Liver (tissue), 8 donors: ENCODE measurements at regions not wholly inside any gene's neighbourhood (a gene's known extent, or its start where the extent isn't known, plus 50 kb on each side); places are given as distances from the start of the nearest gene placed in this dataset.

Source experiments
- DNase-seq: peaks from one replicate; pipeline ENCODE4 v3.0.0-alpha.2; 2017; ENCODE audit warnings: low spot score
- H3K27ac ChIP-seq, 2 donors: one replicate each; pipeline ENCODE4 v1.7.0; 2013; ENCODE audit warnings: inconsistent platforms in 2 of 2, low read length in 2 of 2, control low read depth in 1 of 2, low read depth in 1 of 2, mild to moderate bottlenecking in 1 of 2
- H3K27me3 ChIP-seq, 4 donors: one replicate each; pipeline versions ENCODE4 v1.6.1 to v1.7.0; 2013; ENCODE audit warnings: low read length in 3 of 4, inconsistent platforms in 1 of 4, mild to moderate bottlenecking in 1 of 4, moderate library complexity in 1 of 4; ENCODE audit not compliant: control insufficient read depth in 4 of 4, insufficient read depth in 4 of 4
- H3K36me3 ChIP-seq, 4 donors: one replicate each; pipeline versions ENCODE4 v1.6.1 to v1.7.0; 2013; ENCODE audit warnings: low read length in 3 of 4, mild to moderate bottlenecking in 3 of 4, low read depth in 1 of 4, moderate library complexity in 1 of 4; ENCODE audit not compliant: control insufficient read depth in 4 of 4, insufficient read depth in 3 of 4
- H3K4me1 ChIP-seq, 4 donors: one replicate each; pipeline versions ENCODE4 v1.6.1 to v1.7.0; 2013; ENCODE audit warnings: low read length in 3 of 4, mild to moderate bottlenecking in 3 of 4, moderate library complexity in 1 of 4; ENCODE audit not compliant: control insufficient read depth in 4 of 4, insufficient read depth in 4 of 4
- H3K4me3 ChIP-seq, 3 donors: one replicate each; pipeline versions ENCODE4 v1.6.1 to v1.7.0; 2013; ENCODE audit warnings: low read length in 3 of 3, control low read depth in 1 of 3, low read depth in 1 of 3, mild to moderate bottlenecking in 1 of 3
- H3K9ac ChIP-seq, 2 donors: one replicate each; pipeline ENCODE4 v1.7.0; 2013; ENCODE audit warnings: low read length in 2 of 2, mild to moderate bottlenecking in 2 of 2, moderate library complexity in 2 of 2, control low read depth in 1 of 2, low read depth in 1 of 2
- H3K9me3 ChIP-seq, 4 donors: one replicate each; pipeline versions ENCODE4 v1.6.1 to v1.7.0; 2013; ENCODE audit warnings: low read length in 3 of 4; ENCODE audit not compliant: control insufficient read depth in 4 of 4
- ATF3 ChIP-seq: IDR thresholded peaks from 2 replicates; pipeline ENCODE4 v1.6.1; 2016; ENCODE audit warnings: antibody characterized with exemption
- CTCF ChIP-seq: fragments of 150-350 bp; IDR thresholded peaks from 2 replicates; pipeline ENCODE4 v1.5.1; 2017; ENCODE audit warnings: improper control_type of control experiment, low read depth, low read length; ENCODE audit not compliant: missing input control
- EGR1 ChIP-seq, 2 donors: IDR thresholded peaks; 2 replicates each; pipeline ENCODE4 v1.6.1; 2016 to 2018; ENCODE audit warnings: antibody characterized with exemption in 2 of 2, low read depth in 2 of 2
- FOXA1 ChIP-seq: IDR thresholded peaks from 2 replicates; pipeline ENCODE4 v1.6.1; 2016; ENCODE audit warnings: antibody characterized with exemption
- FOXA2 ChIP-seq: IDR thresholded peaks from 2 replicates; pipeline ENCODE4 v1.6.1; 2016; ENCODE audit warnings: antibody characterized with exemption
- GABPA ChIP-seq, 2 donors: IDR thresholded peaks in 1 of 2; conservative IDR thresholded peaks in 1 of 2; 2 replicates each; pipeline ENCODE4 v1.6.1; 2016; ENCODE audit warnings: antibody characterized with exemption in 2 of 2, mild to moderate bottlenecking in 1 of 2, moderate library complexity in 1 of 2
- HNF4A ChIP-seq, 2 donors: conservative IDR thresholded peaks; 2 replicates each; pipeline ENCODE4 v1.6.1; 2016; ENCODE audit warnings: antibody characterized with exemption in 2 of 2, mild to moderate bottlenecking in 2 of 2
- HNF4G ChIP-seq: IDR thresholded peaks from 2 replicates; pipeline ENCODE4 v1.6.1; 2016; ENCODE audit warnings: antibody characterized with exemption
- JUND ChIP-seq, 2 donors: IDR thresholded peaks; 2 replicates each; pipeline ENCODE4 v1.6.1; 2016; ENCODE audit warnings: antibody characterized with exemption in 2 of 2
- NR2F2 ChIP-seq: IDR thresholded peaks from 2 replicates; pipeline ENCODE4 v1.6.1; 2016; ENCODE audit warnings: antibody characterized with exemption
- RAD21 ChIP-seq, 2 donors: IDR thresholded peaks; 2 replicates each; pipeline ENCODE4 v1.6.1; 2016; ENCODE audit warnings: antibody characterized with exemption in 2 of 2, mild to moderate bottlenecking in 2 of 2
- REST ChIP-seq: IDR thresholded peaks from 2 replicates; pipeline ENCODE4 v1.6.1; 2016; ENCODE audit warnings: antibody characterized with exemption, mild to moderate bottlenecking
- RXRA ChIP-seq, 2 donors: IDR thresholded peaks; 2 replicates each; pipeline ENCODE4 v1.6.1; 2017 to 2018; ENCODE audit warnings: antibody characterized with exemption in 2 of 2, mild to moderate bottlenecking in 1 of 2
- SP1 ChIP-seq: IDR thresholded peaks from 2 replicates; pipeline ENCODE4 v1.6.1; 2018; ENCODE audit warnings: antibody characterized with exemption, mild to moderate bottlenecking
- TAF1 ChIP-seq: conservative IDR thresholded peaks from 2 replicates; pipeline ENCODE4 v1.6.1; 2016; ENCODE audit warnings: antibody characterized with exemption, mild to moderate bottlenecking
- YY1 ChIP-seq: IDR thresholded peaks from 2 replicates; pipeline ENCODE4 v1.6.1; 2016; ENCODE audit warnings: antibody characterized with exemption, mild to moderate bottlenecking
- WGBS: extraction: QIAGEN DNeasy Blood & Tissue Kit; methylation state at CpG from one replicate; pipeline ENCODE4 v1.1.7; 2013; 5-methylcytosine and 5-hydroxymethylcytosine counted together
- TF ChIP-seq, protein P1 (sequence below): IDR thresholded peaks from 2 replicates; pipeline ENCODE4 v1.6.1; 2016; ENCODE audit warnings: antibody characterized with exemption
- TF ChIP-seq, protein P2 (sequence below): IDR thresholded peaks from 2 replicates; pipeline ENCODE4 v1.6.1; 2016; ENCODE audit warnings: antibody characterized with exemption
- donor health status: healthy.
- donor health status: healthy.
- donor health status: healthy.
- donor health status: healthy.
- donor health status: healthy.

DNA sequence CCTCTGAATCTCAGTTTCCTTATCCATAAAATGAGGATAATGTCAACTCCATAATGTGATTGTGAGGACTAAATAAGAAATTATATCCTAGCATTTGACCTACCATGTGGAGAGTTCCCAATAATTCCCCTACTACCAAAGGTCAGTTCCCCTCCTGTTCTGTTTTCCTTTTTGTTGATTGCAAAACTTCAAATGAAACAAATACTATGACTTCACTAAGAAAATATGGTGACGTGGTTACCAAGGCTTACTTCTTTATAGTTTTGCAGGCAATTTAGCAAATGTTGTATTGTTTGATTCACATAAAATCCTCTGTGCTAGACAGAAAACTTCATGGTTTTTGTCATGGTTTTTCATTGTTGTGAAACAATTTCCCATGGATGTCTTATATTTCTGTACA is 153.8 kb upstream of the RORA start (continued):
- peak; percentile 44 for TF ChIP-seq YY1
- peak; percentile 53 for TF ChIP-seq FOXA2

- Histone ChIP-seq H3K4me1 (peaks cover 2 to 12% (median 8%) of the 10 kb centered on the region in 4 donors), H3K9ac (no peak overlapping the region)
- no peak for DNase-seq
Measured at GRCh38 chr15:61381501-61381900, 152.4 kb upstream of the RORA start.

More at GRCh38 chr15:61381501-61381900, 152.4 kb upstream of the RORA start:
- TF ChIP-seq RXRA (IDR thresholded peaks at IDR 0.05), result no peak
- TF ChIP-seq, protein P1, sequence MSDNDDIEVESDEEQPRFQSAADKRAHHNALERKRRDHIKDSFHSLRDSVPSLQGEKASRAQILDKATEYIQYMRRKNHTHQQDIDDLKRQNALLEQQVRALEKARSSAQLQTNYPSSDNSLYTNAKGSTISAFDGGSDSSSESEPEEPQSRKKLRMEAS, result no peak
- TF ChIP-seq JUND (IDR thresholded peaks at IDR 0.05), result no peak
- no peak for TF ChIP-seq REST
- TF ChIP-seq YY1, result no peak
- no peak for TF ChIP-seq HNF4A (conservative IDR thresholded peaks at IDR 0.05)
- no peak for TF ChIP-seq ATF3
- no peak for TF ChIP-seq CTCF
- TF ChIP-seq, protein P2, sequence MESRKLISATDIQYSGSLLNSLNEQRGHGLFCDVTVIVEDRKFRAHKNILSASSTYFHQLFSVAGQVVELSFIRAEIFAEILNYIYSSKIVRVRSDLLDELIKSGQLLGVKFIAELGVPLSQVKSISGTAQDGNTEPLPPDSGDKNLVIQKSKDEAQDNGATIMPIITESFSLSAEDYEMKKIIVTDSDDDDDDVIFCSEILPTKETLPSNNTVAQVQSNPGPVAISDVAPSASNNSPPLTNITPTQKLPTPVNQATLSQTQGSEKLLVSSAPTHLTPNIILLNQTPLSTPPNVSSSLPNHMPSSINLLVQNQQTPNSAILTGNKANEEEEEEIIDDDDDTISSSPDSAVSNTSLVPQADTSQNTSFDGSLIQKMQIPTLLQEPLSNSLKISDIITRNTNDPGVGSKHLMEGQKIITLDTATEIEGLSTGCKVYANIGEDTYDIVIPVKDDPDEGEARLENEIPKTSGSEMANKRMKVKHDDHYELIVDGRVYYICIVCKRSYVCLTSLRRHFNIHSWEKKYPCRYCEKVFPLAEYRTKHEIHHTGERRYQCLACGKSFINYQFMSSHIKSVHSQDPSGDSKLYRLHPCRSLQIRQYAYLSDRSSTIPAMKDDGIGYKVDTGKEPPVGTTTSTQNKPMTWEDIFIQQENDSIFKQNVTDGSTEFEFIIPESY, result no peak
- TF ChIP-seq NR2F2, result no peak
- no peak for TF ChIP-seq RAD21 (IDR thresholded peaks at IDR 0.05)
- no peak for TF ChIP-seq SP1
- no peak for TF ChIP-seq EGR1 (IDR thresholded peaks at IDR 0.05; ENCODE audit: low read depth in 2 of 2)
- TF ChIP-seq TAF1, result no peak
- no peak for TF ChIP-seq GABPA (IDR thresholded peaks at IDR 0.05 in 1 of 2, conservative IDR thresholded peaks at IDR 0.05 in 1 of 2)
- no peak for TF ChIP-seq FOXA2
- no peak for TF ChIP-seq HNF4G
- no peak for TF ChIP-seq FOXA1
- Histone ChIP-seq H3K36me3 (no peaks in the 10 kb centered on the region), H3K27ac (no peak overlapping the region), H3K4me3 (no peak overlapping the region), H3K27me3 (no peaks in the 10 kb centered on the region), H3K9me3 (no peaks in the 10 kb centered on the region)
- 92% methylated on average over 3 of the region's 3 CpGs for WGBS
